GM19025 (cell line): ENCODE measurements at regions not wholly inside any gene's neighbourhood (a gene's known extent, or its start where the extent isn't known, plus 50 kb on each side); places are given as distances from the start of the nearest gene placed in this dataset.
"Not testable (repeated sequence)": the region's sequence is repeated elsewhere in the genome, so short reads cannot be mapped to it uniquely, and the experiment has no call there.

Source experiments
- ATAC-seq: cut with Tn5 transposase; IDR thresholded peaks from one replicate; pipeline ENCODE4 v1.9.1; 2021; ENCODE audit warnings: mild to moderate bottlenecking, low read depth, moderate library complexity; ENCODE audit not compliant: unreplicated experiment

GRCh38 chr12:46554460-46554859, 181.9 kb upstream of the SLC38A2 start:
- no peak for ATAC-seq

DNA sequence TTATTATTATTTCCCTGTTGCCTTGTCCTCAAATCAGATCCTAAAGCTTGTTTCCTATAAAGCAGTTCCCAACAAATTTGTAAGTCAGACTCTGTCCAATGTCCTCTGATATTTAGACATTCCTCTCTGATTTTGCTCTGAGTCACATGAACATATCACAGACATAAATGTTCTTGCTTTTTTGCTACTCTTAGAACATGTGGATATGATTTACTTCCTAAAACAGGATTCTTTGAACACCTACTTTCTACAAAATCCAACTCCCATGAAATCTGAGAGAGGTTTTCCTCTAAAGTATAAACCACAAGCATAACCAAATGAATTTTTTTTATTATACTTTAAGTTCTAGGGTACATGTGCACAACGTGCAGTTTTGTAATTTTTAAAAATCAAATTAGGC, 181.3 kb upstream of the SLC38A2 start:
- no peak for ATAC-seq

DNA sequence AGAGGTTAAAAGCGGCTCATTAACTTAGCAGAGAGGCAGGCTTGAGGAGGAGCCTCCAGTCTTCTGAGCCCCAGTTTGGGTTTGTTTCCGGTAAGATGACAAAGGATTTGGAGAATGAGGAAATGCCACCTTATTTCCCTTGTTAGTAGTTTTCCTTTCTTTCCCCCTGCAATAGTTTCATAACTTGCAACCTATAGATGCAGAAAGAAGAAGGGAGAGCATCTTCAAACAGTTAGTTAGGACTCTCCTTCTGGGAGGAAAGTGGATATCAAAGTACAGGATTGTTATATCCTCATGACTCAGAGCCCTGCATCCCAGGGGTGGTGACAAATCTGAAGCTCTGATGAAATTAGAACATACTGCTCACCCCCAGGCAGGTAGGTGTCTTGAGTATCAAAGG, 180.7 kb upstream of the SLC38A2 start:
- ATAC-seq = no peak

GRCh38 chr12:46550266-46550879, 177.8 kb upstream of the SLC38A2 start:
- no peak for ATAC-seq

- no peak for ATAC-seq
These were observed 177.1 kb upstream of the SLC38A2 start for GRCh38 chr12:46549527-46550265.

- ATAC-seq = no peak
These were observed 176.1 kb upstream of the SLC38A2 start for GRCh38 chr12:46548605-46549071.

DNA sequence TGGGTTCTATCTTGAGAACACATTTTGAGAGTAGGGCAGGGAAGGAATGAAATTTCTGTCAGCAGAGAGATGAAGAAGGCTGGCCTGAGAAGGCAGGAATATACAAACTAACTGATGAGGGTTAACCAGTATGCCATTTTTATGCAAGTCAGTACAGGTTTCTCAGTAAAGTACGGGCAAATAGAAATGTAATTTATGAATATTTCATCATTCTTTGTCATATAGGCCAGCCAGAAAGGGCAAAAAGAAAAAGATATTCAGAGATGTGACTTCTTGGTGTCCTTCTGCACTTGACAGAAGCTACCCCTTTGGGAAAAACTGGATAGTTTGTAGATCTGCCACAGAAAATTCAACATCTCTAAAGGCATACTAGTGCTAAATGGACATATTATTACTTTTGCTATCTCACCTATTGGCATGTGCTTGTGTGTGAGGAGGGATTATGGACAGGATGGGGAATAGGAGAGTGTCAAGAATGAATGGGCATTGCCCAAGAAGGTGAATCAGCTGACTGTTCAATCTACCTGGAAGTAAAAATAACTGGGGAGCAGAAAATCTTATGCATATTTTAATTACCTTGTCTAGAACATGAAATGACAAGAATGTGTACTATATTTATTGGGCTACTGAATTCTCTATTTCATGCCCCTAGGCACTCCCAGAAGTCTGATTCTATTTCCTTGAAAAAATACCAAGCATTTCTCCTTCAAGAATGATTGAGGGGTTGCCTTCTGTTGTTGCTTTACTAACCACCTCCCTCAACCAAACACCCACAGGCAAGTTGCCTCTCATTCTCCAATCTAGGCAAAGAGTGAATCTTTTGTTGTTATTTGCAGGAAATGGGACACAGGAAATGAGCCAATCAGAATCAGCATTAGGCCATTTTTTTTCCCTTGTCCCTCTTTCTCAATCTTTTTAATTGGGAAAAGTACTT, 175.1 kb upstream of the SLC38A2 start:
- ATAC-seq = no peak

GRCh38 chr12:46546634-46547273, 174.2 kb upstream of the SLC38A2 start:
- peak; percentile 83 for ATAC-seq

DNA sequence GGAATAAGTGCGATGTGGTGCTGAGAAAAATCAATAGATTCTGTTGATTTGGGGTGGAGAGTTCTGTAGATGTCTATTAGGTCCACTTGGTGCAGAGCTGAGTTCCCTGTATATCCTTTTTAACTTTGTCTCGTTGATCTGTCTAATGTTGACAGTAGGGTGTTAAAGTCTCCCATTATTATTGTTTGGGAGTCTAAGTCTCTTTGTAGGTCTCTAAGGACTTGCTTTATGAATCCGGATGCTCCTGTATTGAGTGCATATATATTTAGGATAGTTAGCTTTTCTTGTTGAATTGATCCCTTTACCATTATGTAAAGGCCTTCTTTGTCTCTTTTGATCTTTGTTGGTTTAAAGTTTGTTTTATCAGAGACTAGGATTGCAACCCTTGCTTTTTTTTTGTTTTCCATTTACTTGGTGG, 170.8 kb upstream of the SLC38A2 start:
- not testable (repeated sequence) for ATAC-seq

GRCh38 chr12:46538976-46539375, 166.4 kb upstream of the SLC38A2 start:
- ATAC-seq = no peak

DNA sequence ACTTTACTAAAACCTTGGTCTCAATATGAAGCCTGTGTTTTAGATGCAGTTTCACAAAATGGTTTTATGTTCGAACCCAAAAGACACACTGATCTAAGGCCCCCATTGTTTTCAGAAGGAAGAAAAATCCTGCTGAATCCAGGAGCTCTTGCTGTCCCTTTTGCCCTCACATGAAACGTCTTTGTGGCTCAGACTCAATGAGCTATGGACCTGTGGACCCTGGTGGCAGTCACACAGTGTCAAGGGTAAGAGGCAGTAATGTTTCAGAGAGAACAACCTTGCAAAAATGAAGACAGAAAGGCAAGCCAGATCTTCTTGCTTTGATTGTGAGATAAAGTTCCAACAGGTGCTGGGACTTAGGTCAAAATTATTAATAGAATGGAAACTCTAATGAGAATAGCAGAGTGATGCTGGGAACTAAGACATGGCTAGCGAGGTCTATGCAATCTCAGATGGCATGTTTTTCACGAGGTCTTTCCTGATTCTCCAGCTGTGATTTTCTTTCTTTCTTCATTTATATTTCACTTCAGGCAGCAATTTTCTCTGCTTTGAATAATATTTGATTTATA, 164.9 kb upstream of the SLC38A2 start:
- ATAC-seq = no peak

DNA sequence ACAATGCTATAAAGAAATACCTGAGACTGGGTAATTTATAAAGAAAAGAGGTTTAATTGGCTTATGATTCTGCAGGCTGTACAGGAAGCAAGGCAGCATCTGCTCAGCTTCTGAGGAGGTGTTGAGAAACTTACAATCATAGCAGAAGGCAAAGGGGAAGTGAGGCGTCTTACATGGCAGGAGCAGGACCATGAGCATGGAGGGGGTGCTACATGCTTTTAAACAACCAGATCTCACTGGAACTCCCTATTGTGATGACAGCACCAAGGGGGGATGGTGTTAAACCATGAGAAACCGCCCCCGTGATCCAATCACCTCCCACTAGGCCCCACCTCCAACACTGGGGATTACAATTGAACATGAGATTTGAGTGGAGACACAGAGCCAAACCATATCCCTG, 163.7 kb upstream of the SLC38A2 start:
- ATAC-seq = not testable (repeated sequence)

DNA sequence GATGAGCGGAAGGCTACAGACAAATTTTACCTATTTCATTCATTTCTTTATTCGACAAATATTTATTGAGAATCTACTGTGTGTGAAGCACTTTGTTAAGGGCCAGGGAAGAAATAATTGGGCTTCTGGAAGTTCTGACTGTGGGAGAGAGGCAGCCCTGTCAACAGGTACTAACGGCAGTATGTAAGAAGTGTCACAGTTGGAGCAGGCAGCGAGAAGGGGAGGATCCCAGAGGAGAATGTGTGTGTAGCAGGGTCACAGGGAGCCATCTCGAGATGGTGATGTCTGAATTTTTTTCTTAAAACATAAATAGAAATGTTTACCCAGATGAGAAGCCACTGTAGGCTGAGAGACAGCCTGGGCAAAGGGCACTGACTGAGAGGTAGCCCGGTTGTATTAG, 163.3 kb upstream of the SLC38A2 start:
- ATAC-seq = no peak

DNA sequence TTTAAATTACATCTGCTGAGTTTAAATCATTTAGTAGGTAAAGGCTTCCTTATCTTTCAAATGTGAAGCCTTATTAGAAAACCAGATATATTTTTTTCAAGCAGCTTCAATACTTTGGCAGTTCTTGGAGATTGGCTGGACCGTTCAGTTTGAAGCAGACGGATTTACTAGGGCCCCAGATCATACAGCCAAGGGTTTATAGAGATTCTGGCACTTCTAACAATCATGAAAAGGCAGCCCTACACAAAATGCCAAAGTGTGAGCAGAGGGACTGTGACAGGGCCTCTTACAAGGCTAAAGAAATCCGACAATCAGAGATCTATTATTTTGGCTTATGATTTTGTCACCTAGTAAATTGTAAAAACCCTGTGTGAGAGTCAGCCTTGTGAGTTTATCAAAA, 162.8 kb upstream of the SLC38A2 start:
- no peak for ATAC-seq

GRCh38 chr12:46534327-46534840, 161.8 kb upstream of the SLC38A2 start:
- no peak for ATAC-seq

- no peak for ATAC-seq
These were observed 161.2 kb upstream of the SLC38A2 start for GRCh38 chr12:46533723-46534122.

DNA sequence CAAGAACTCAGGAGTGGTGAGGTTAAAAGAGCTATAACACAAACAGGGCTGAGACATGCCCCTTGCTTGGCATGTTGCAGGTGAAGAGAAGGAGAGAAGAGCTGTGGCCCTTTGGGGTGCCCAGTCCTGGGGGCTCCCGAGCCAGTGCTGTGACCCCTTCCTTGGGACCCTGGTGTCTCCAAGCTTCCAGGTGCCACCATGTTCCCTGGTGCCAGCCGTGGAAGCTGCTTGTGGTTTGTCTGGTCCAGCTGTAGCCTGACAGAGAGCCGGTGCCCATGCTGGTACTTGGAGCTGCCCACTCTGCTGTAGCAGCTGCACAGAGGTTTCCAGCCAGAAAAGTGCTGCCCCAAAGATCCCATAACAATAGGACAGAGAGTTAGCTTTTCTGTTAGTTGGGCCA, 159.2 kb upstream of the SLC38A2 start:
- ATAC-seq = no peak

GRCh38 chr12:46531059-46531785, 158.6 kb upstream of the SLC38A2 start:
- no peak for ATAC-seq

GRCh38 chr12:46530373-46531056, 157.9 kb upstream of the SLC38A2 start:
- ATAC-seq = no peak
